ENCODE measurements at regions not wholly inside any gene's neighbourhood (a gene's known extent, or its start where the extent isn't known, plus 50 kb on each side); places are given as distances from the start of the nearest gene placed in this dataset.

- TF ChIP-seq CTCF (IDR thresholded peaks at IDR 0.05) (no peak), EZH2 (IDR thresholded peaks at IDR 0.05; ENCODE audit: borderline replicate concordance, insufficient read depth, low read depth, low read length, poor library complexity, severe bottlenecking) (no peak)
Measured at GRCh38 chr16:80113873-80114574, 426.8 kb upstream of the DYNLRB2 start.
